Spleen (tissue), 11 donors: ENCODE measurements at regions not wholly inside any gene's neighbourhood (a gene's known extent, or its start where the extent isn't known, plus 50 kb on each side); places are given as distances from the start of the nearest gene placed in this dataset.

Source experiments
- DNase-seq: peaks from one replicate; pipeline ENCODE4 v3.0.0-alpha.2; 2020
- H3K27ac ChIP-seq, 8 donors: fragments of 200-600 bp; sonication (generic) in 7 of 8; 1 replicate in 4 of 8; 2 replicates in 4 of 8; pipeline versions ENCODE4 v1.5.0 to v1.8.0; 2016 to 2021; ENCODE audit warnings: inconsistent platforms in 4 of 8, mild to moderate bottlenecking in 4 of 8, moderate library complexity in 1 of 8
- H3K27me3 ChIP-seq, 7 donors: fragments of 200-600 bp; sonication (generic) in 6 of 7; replicated peaks in 1 of 7; 1 replicate in 4 of 7; 2 replicates in 3 of 7; pipeline versions ENCODE4 v1.5.0 to v1.8.0; 2016 to 2021; ENCODE audit warnings: inconsistent platforms in 3 of 7, mild to moderate bottlenecking in 1 of 7
- H3K36me3 ChIP-seq, 6 donors: fragments of 200-600 bp; sonication (generic) in 5 of 6; 1 replicate in 4 of 6; 2 replicates in 2 of 6; pipeline versions ENCODE4 v1.5.0 to v1.8.0; 2016 to 2021; ENCODE audit warnings: inconsistent platforms in 2 of 6
- H3K4me1 ChIP-seq, 6 donors: fragments of 200-600 bp; sonication (generic) in 5 of 6; 1 replicate in 3 of 6; 2 replicates in 3 of 6; pipeline versions ENCODE4 v1.5.0 to v1.8.0; 2016 to 2021; ENCODE audit warnings: inconsistent platforms in 3 of 6
- H3K4me3 ChIP-seq, 8 donors: fragments of 200-600 bp; sonication (generic) in 7 of 8; 1 replicate in 4 of 8; 2 replicates in 4 of 8; pipeline versions ENCODE4 v1.5.0 to v1.8.0; 2016 to 2021; ENCODE audit warnings: inconsistent platforms in 4 of 8, mild to moderate bottlenecking in 4 of 8, moderate library complexity in 2 of 8
- H3K9me3 ChIP-seq, 8 donors: fragments of 200-600 bp; sonication (generic) in 7 of 8; 1 replicate in 4 of 8; 2 replicates in 4 of 8; pipeline versions ENCODE4 v1.5.0 to v1.8.0; 2016 to 2021; ENCODE audit warnings: inconsistent platforms in 4 of 8
- CTCF ChIP-seq, 11 experiments: fragments of 200-600 bp in 7 of 11; fragments of 450-650 bp in 4 of 11; sonication (generic) in 4 of 11; IDR thresholded peaks in 8 of 11; conservative IDR thresholded peaks in 3 of 11; 1 replicate in 7 of 11; 2 replicates in 4 of 11; pipeline versions ENCODE4 v1.4.0 to v1.8.0; 2016 to 2021; ENCODE audit warnings: antibody characterized with exemption in 11 of 11, inconsistent platforms in 4 of 11, mild to moderate bottlenecking in 1 of 11
- POLR2A ChIP-seq, 3 donors: fragments of 450-650 bp; IDR thresholded peaks; one replicate each; pipeline ENCODE4 v1.5.1; 2017; ENCODE audit warnings: antibody characterized with exemption in 3 of 3, mild to moderate bottlenecking in 1 of 3
- POLR2AphosphoS5 ChIP-seq, 3 donors: sonication (generic); formaldehyde crosslinking; IDR thresholded peaks; one replicate each; pipeline ENCODE4 v1.5.1; 2017; ENCODE audit warnings: antibody characterized with exemption in 3 of 3
- WGBS, 5 donors: extraction: QIAGEN DNeasy Blood & Tissue Kit in 3 of 5; methylation state at CpG; one replicate each; pipeline versions ENCODE4 v1.1.5 to v1.1.7; 2013 to 2018; 5-methylcytosine and 5-hydroxymethylcytosine counted together
- intact Hi-C: fragments of 100-400 bp; cut with DNase I; formaldehyde crosslinking; loops from one replicate; pipeline ENCODE4 v1.15.0; 2023; ENCODE audit warnings: low total_unique reads
- donor health status: healthy with polysubstance abuse.
- donor health status: DM: no; HTN: no; CAD: no; lungs with moderate emphysema.
- donor health status: DM: no; HTN: no; CAD: no.
- donor health status: Bipolar disorder and iron deficiency.
- donor health status: healthy.
- donor health status: DM: no; HTN: no; CAD: no.
- donor health status: DM: yes; HTN: yes; CAD: no.

- no peak for TF ChIP-seq CTCF (IDR thresholded peaks at IDR 0.05 in 8 of 11, conservative IDR thresholded peaks at IDR 0.05 in 3 of 11)
- TF ChIP-seq POLR2A (IDR thresholded peaks at IDR 0.05) = no peak
- TF ChIP-seq POLR2AphosphoS5 (IDR thresholded peaks at IDR 0.05) = no peak
- Histone ChIP-seq H3K4me3 (no peak overlapping the region), H3K4me1 (no peaks in the 10 kb centered on the region), H3K27ac (no peak overlapping the region), H3K27me3 (no peaks in the 10 kb centered on the region), H3K9me3 (peaks cover 0 to 3% (median 0%) of the 10 kb centered on the region in 8 donors), H3K36me3 (no peaks in the 10 kb centered on the region)
- WGBS, 5 donors = 90 to 95% (median 92%) methylated on average over 2 of the region's 2 CpGs
- intact Hi-C loops = no loop called here
- no peak for DNase-seq
These were observed 247.4 kb downstream of the CYLC2 start for GRCh38 chr9:103242486-103242885.

GRCh38 chr9:103243553-103243952 lies 248.4 kb downstream of the CYLC2 start:
- 26 to 72% (median 60%) methylated on average over 2 of the region's 2 CpGs for WGBS, 5 donors
- no peaks in the 10 kb centered on the region for H3K4me1 ChIP-seq
- TF ChIP-seq CTCF (IDR thresholded peaks at IDR 0.05 in 8 of 11, conservative IDR thresholded peaks at IDR 0.05 in 3 of 11) (no peak), POLR2A (IDR thresholded peaks at IDR 0.05) (no peak), POLR2AphosphoS5 (IDR thresholded peaks at IDR 0.05) (no peak)
- no peaks in the 10 kb centered on the region for H3K27me3 ChIP-seq
- H3K27ac ChIP-seq = no peak overlapping the region
- no peak overlapping the region for H3K4me3 ChIP-seq
- DNase-seq = no peak
- intact Hi-C loops = no loop called here
- H3K36me3 ChIP-seq = no peaks in the 10 kb centered on the region
- no peaks in the 10 kb centered on the region for H3K9me3 ChIP-seq

GRCh38 chr9:103245369-103245768 lies 250.2 kb downstream of the CYLC2 start:
- H3K4me3 ChIP-seq = no peak overlapping the region
- DNase-seq = no peak
- no peaks in the 10 kb centered on the region for H3K36me3 ChIP-seq
- H3K27me3 ChIP-seq = no peaks in the 10 kb centered on the region
- H3K4me1 ChIP-seq = no peaks in the 10 kb centered on the region
- TF ChIP-seq POLR2AphosphoS5 (IDR thresholded peaks at IDR 0.05) (no peak), POLR2A (IDR thresholded peaks at IDR 0.05) (no peak), CTCF (IDR thresholded peaks at IDR 0.05 in 8 of 11, conservative IDR thresholded peaks at IDR 0.05 in 3 of 11) (no peak)
- WGBS, 5 donors = 82 to 100% (median 96%) methylated on average over 1 of the region's 1 CpG
- intact Hi-C loops = no loop called here
- no peak overlapping the region for H3K27ac ChIP-seq
- no peaks in the 10 kb centered on the region for H3K9me3 ChIP-seq

- DNase-seq = no peak
- intact Hi-C loops = no loop called here
- Histone ChIP-seq H3K4me1 (no peaks in the 10 kb centered on the region), H3K27me3 (no peaks in the 10 kb centered on the region), H3K4me3 (no peak overlapping the region), H3K27ac (no peak overlapping the region), H3K9me3 (peaks cover 0 to 19% (median under 1%) of the 10 kb centered on the region in 8 donors), H3K36me3 (no peaks in the 10 kb centered on the region)
- 56 to 80% (median 70%) methylated on average over 2 of the region's 2 CpGs for WGBS, 5 donors
- TF ChIP-seq CTCF (IDR thresholded peaks at IDR 0.05 in 8 of 11, conservative IDR thresholded peaks at IDR 0.05 in 3 of 11) (no peak), POLR2AphosphoS5 (IDR thresholded peaks at IDR 0.05) (no peak), POLR2A (IDR thresholded peaks at IDR 0.05) (no peak)
These were observed 266.8 kb downstream of the CYLC2 start for GRCh38 chr9:103261951-103262350.
